ENCODE measurements at regions not wholly inside any gene's neighbourhood (a gene's known extent, or its start where the extent isn't known, plus 50 kb on each side); places are given as distances from the start of the nearest gene placed in this dataset.
A peak's percentile ranks its signal among the peaks of the same experiment; 100 is the strongest.

GRCh38 chr13:84927442-84928169 lies 871.6 kb downstream of the SLITRK6 start:
- Histone ChIP-seq H3K27me3 (no peaks in the 10 kb centered on the region), H3K27ac (no peak overlapping the region), H3K4me3 (no peak overlapping the region), H3K4me1 (no peaks in the 10 kb centered on the region), H3K9me3 (peaks cover 0 to 4% (median 0%) of the 10 kb centered on the region in 12 donors), H3K36me3 (no peaks in the 10 kb centered on the region)
- ATAC-seq (no peak), DNase-seq (no peak)
- 83 to 90% (median 87%) methylated on average over 14 to 17 of the region's 17 CpGs for WGBS, 4 donors
- intact Hi-C loops (cut with DNase I) = no loop called here
- TF ChIP-seq CTCF (IDR thresholded peaks at IDR 0.05) (no peak), POLR2A (IDR thresholded peaks at IDR 0.05) (no peak)

- H3K9me3 ChIP-seq = peaks cover 0 to 4% (median 0%) of the 10 kb centered on the region in 12 donors
- no peaks in the 10 kb centered on the region for H3K4me1 ChIP-seq
- 76 to 89% (median 82%) methylated on average over 4 of the region's 4 CpGs for WGBS, 4 donors
- DNase-seq (no peak), ATAC-seq (no peak)
- no peak overlapping the region for H3K27ac ChIP-seq
- H3K27me3 ChIP-seq = no peaks in the 10 kb centered on the region
- intact Hi-C loops (cut with DNase I) = no loop called here
- no peaks in the 10 kb centered on the region for H3K36me3 ChIP-seq
- no peak overlapping the region for H3K4me3 ChIP-seq
- no peak for TF ChIP-seq POLR2A (IDR thresholded peaks at IDR 0.05)
- no peak for TF ChIP-seq CTCF (IDR thresholded peaks at IDR 0.05)
These were observed 873.8 kb downstream of the SLITRK6 start for GRCh38 chr13:84925443-84925842.

- Histone ChIP-seq H3K27ac (no peak overlapping the region), H3K4me1 (no peaks in the 10 kb centered on the region), H3K36me3 (no peaks in the 10 kb centered on the region), H3K4me3 (no peak overlapping the region), H3K27me3 (no peaks in the 10 kb centered on the region), H3K9me3 (no peaks in the 10 kb centered on the region)
- DNase-seq (no peak), ATAC-seq (no peak)
- no peak for TF ChIP-seq POLR2A (IDR thresholded peaks at IDR 0.05)
- TF ChIP-seq CTCF (IDR thresholded peaks at IDR 0.05) = no peak
- WGBS, 4 donors = 40 to 57% (median 50%) methylated on average over 1 of the region's 1 CpG
- intact Hi-C loops (cut with DNase I) = no loop called here
These were observed 875.4 kb downstream of the SLITRK6 start for GRCh38 chr13:84923831-84924230.

- no peak for DNase-seq
- intact Hi-C loops (cut with DNase I) = loop anchor here in 6 of 10 donors (5.0 to 10.0 kb wide), 2 partner anchors 887 to 890 kb away; no protein-coding TSS in a partner anchor
- Histone ChIP-seq H3K4me1 (no peaks in the 10 kb centered on the region), H3K27ac (no peak overlapping the region), H3K4me3 (no peak overlapping the region), H3K36me3 (no peaks in the 10 kb centered on the region), H3K9me3 (peaks cover 0 to 2% (median 0%) of the 10 kb centered on the region in 12 donors), H3K27me3 (no peaks in the 10 kb centered on the region)
- no peak for ATAC-seq
- TF ChIP-seq CTCF (IDR thresholded peaks at IDR 0.05) (peak in 10 of 12 donors; percentile 21 to 57 (median 38)), POLR2A (IDR thresholded peaks at IDR 0.05) (no peak)
- 52 to 56% (median 52%) methylated on average over 4 of the region's 4 CpGs for WGBS, 4 donors
These were observed 881.9 kb downstream of the SLITRK6 start for GRCh38 chr13:84917252-84917878.
